ENCODE measurements at regions not wholly inside any gene's neighbourhood (a gene's known extent, or its start where the extent isn't known, plus 50 kb on each side); places are given as distances from the start of the nearest gene placed in this dataset.

- no peak for TF ChIP-seq POLR2AphosphoS5 (IDR thresholded peaks at IDR 0.05; ENCODE audit: low read depth, low read length)
- no peak for TF ChIP-seq TAF1 (IDR thresholded peaks at IDR 0.05; ENCODE audit: borderline replicate concordance, insufficient read depth, low read length)
- TF ChIP-seq FOXP2 (optimal IDR thresholded peaks at IDR 0.05; ENCODE audit: borderline replicate concordance, extremely low read depth, extremely low read length, insufficient read depth), result no peak
Observed at GRCh38 chr4:18406264-18406663, 384.7 kb upstream of the LCORL start.

Measured in PFSK-1 (cell line).